Tibial nerve (tissue), 4 donors: ENCODE measurements at regions not wholly inside any gene's neighbourhood (a gene's known extent, or its start where the extent isn't known, plus 50 kb on each side); places are given as distances from the start of the nearest gene placed in this dataset.

Source experiments
- DNase-seq, 2 donors: peaks; one replicate each; pipeline ENCODE4 v3.0.0-alpha.2; 2019; ENCODE audit warnings: low spot score in 2 of 2
- H3K27ac ChIP-seq, 4 donors: fragments of 200-600 bp; sonication (generic) in 3 of 4; one replicate each; pipeline ENCODE4 v1.5.1; 2017 to 2019; ENCODE audit warnings: mild to moderate bottlenecking in 1 of 4
- H3K27me3 ChIP-seq, 2 donors: fragments of 200-600 bp; sonication (generic) in 1 of 2; one replicate each; pipeline versions ENCODE4 v1.5.1 to v1.6.0; 2017 to 2019
- H3K36me3 ChIP-seq, 3 donors: fragments of 200-600 bp; sonication (generic); one replicate each; pipeline ENCODE4 v1.5.1; 2018 to 2019
- H3K4me1 ChIP-seq, 4 donors: fragments of 200-600 bp; sonication (generic) in 3 of 4; one replicate each; pipeline ENCODE4 v1.5.1; 2017 to 2019
- H3K4me3 ChIP-seq, 4 donors: fragments of 200-600 bp; sonication (generic) in 3 of 4; one replicate each; pipeline ENCODE4 v1.5.1; 2017 to 2019; ENCODE audit warnings: mild to moderate bottlenecking in 1 of 4, moderate library complexity in 1 of 4
- H3K9me3 ChIP-seq, 4 donors: fragments of 200-600 bp; sonication (generic) in 3 of 4; one replicate each; pipeline ENCODE4 v1.5.1; 2017 to 2019
- EP300 ChIP-seq, 2 donors: sonication (generic); formaldehyde crosslinking; IDR thresholded peaks; one replicate each; pipeline ENCODE4 v1.6.1; 2017; ENCODE audit warnings: antibody characterized with exemption in 2 of 2, mild to moderate bottlenecking in 1 of 2
- POLR2A ChIP-seq, 2 donors: fragments of 450-650 bp; IDR thresholded peaks; one replicate each; pipeline ENCODE4 v1.6.1; 2017; ENCODE audit warnings: antibody characterized with exemption in 2 of 2, mild to moderate bottlenecking in 2 of 2, moderate library complexity in 2 of 2
- WGBS, 2 donors: methylation state at CpG; one replicate each; pipeline ENCODE4 v1.1.5; 2018; 5-methylcytosine and 5-hydroxymethylcytosine counted together
- TF ChIP-seq, protein P1 (sequence below), 5 experiments: fragments of 200-600 bp in 3 of 5; fragments of 450-650 bp in 2 of 5; sonication (generic) in 3 of 5; IDR thresholded peaks; one replicate each; pipeline ENCODE4 v1.5.1; 2016 to 2019; ENCODE audit warnings: antibody characterized with exemption in 5 of 5, mild to moderate bottlenecking in 3 of 5, moderate library complexity in 2 of 5

DNA sequence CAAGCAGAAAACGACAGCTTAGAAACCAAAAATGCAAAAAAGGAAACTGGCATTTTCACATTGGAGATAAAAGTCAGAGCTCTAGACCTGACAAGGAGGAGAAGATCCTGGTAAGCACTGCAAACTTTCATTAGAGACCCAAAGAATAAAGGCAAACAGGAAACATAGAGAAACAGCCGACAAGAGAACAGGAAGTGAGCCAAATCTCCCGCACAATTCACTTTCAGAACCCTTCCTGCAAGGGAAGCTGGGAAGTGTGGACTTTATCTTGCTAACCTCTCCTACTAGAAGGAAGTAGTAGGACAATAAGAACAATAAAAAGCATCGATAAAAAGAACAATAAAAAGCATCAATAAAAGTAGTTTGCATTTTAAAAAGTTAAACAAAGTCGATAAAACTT is 417.8 kb upstream of the SPHKAP start:
- Histone ChIP-seq H3K27me3 (no peaks in the 10 kb centered on the region), H3K9me3 (no peaks in the 10 kb centered on the region), H3K36me3 (no peaks in the 10 kb centered on the region), H3K27ac (no peak overlapping the region), H3K4me1 (no peaks in the 10 kb centered on the region), H3K4me3 (no peak overlapping the region)
- 56 to 59% methylated on average over 5 of the region's 5 CpGs for WGBS, 2 donors
- no peak for DNase-seq
- TF ChIP-seq, protein P1, sequence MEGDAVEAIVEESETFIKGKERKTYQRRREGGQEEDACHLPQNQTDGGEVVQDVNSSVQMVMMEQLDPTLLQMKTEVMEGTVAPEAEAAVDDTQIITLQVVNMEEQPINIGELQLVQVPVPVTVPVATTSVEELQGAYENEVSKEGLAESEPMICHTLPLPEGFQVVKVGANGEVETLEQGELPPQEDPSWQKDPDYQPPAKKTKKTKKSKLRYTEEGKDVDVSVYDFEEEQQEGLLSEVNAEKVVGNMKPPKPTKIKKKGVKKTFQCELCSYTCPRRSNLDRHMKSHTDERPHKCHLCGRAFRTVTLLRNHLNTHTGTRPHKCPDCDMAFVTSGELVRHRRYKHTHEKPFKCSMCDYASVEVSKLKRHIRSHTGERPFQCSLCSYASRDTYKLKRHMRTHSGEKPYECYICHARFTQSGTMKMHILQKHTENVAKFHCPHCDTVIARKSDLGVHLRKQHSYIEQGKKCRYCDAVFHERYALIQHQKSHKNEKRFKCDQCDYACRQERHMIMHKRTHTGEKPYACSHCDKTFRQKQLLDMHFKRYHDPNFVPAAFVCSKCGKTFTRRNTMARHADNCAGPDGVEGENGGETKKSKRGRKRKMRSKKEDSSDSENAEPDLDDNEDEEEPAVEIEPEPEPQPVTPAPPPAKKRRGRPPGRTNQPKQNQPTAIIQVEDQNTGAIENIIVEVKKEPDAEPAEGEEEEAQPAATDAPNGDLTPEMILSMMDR (IDR thresholded peaks at IDR 0.05), result no peak
- TF ChIP-seq POLR2A (IDR thresholded peaks at IDR 0.05) (no peak), EP300 (IDR thresholded peaks at IDR 0.05) (no peak)

DNA sequence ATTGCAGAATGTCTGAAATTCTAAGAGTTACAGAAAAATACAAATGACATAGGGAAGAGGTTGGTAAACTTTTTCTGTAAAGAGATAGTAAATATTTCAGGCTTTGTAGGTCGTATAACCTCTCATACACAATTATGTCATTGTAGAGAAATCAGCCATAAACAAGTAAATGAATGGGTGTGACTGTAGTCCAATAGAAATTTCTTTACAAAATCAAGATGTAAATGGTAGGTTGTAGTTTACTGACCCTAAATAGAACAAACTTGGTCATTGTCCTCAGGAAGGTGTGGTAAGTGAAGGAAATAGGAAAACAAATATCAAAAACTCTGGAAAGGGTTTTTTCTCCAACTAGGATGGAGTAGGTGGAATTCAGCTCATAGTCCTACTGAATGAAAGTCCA is 415.5 kb upstream of the SPHKAP start:
- no peaks in the 10 kb centered on the region for H3K4me1 ChIP-seq
- no peak overlapping the region for H3K4me3 ChIP-seq
- H3K27me3 ChIP-seq, result no peaks in the 10 kb centered on the region
- no peak overlapping the region for H3K27ac ChIP-seq
- H3K36me3 ChIP-seq, result no peaks in the 10 kb centered on the region
- TF ChIP-seq, protein P1 (IDR thresholded peaks at IDR 0.05), result no peak
- TF ChIP-seq EP300 (IDR thresholded peaks at IDR 0.05) (no peak), POLR2A (IDR thresholded peaks at IDR 0.05) (no peak)
- no peaks in the 10 kb centered on the region for H3K9me3 ChIP-seq
- 0 to 2% methylated on average over 1 of the region's 1 CpG for WGBS, 2 donors
- DNase-seq, result no peak

DNA sequence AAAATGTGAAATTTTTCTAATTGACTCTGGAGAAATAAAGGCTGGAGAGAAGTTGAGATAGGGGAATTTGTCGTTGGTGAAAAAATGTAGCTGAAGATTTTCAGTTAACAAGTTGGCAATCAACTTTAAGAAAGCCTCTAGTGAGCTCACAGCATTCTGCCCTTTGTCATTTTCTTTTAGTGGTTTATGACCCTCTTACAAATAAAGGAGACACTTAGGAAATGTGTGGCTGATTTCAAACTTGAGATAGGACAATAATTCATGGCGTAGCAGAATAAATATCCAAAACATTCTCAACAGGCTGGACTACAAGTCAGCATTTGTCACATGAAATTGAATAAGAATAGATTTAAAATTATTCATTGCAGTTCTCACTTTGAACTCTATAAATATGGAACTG is 412.5 kb upstream of the SPHKAP start:
- 35 to 47% methylated on average over 2 of the region's 2 CpGs for WGBS, 2 donors
- no peaks in the 10 kb centered on the region for H3K27me3 ChIP-seq
- H3K27ac ChIP-seq, result no peak overlapping the region
- H3K4me3 ChIP-seq, result no peak overlapping the region
- H3K9me3 ChIP-seq, result no peaks in the 10 kb centered on the region
- no peaks in the 10 kb centered on the region for H3K4me1 ChIP-seq
- TF ChIP-seq, protein P1 (IDR thresholded peaks at IDR 0.05), result no peak
- TF ChIP-seq POLR2A (IDR thresholded peaks at IDR 0.05) (no peak), EP300 (IDR thresholded peaks at IDR 0.05) (no peak)
- no peak for DNase-seq
- H3K36me3 ChIP-seq, result no peaks in the 10 kb centered on the region

DNA sequence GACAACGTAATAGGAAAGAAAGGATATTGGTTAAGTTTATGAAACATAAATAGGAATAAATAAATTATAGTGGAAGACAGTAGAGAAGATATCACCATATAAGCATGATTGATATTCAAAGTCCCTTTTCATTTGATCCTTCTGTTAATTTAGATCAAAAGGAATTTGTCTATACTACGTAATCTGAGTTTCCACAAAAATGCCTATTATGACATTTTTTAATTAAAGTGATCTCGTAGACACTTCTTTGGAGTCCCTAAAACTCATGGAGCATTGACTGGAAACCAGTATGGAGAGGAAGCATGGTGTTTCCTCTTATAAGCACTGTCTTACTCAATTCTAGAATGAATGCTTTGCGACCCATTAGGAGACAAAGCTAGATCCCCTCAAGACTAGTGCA is 411.4 kb upstream of the SPHKAP start:
- no peak overlapping the region for H3K27ac ChIP-seq
- no peaks in the 10 kb centered on the region for H3K27me3 ChIP-seq
- no peaks in the 10 kb centered on the region for H3K9me3 ChIP-seq
- H3K4me1 ChIP-seq, result no peaks in the 10 kb centered on the region
- no peak overlapping the region for H3K4me3 ChIP-seq
- WGBS, 2 donors, result 66 to 69% methylated on average over 4 of the region's 4 CpGs
- no peaks in the 10 kb centered on the region for H3K36me3 ChIP-seq
- DNase-seq, result no peak
- TF ChIP-seq, protein P1 (IDR thresholded peaks at IDR 0.05), result no peak
- no peak for TF ChIP-seq POLR2A (IDR thresholded peaks at IDR 0.05)
- TF ChIP-seq EP300 (IDR thresholded peaks at IDR 0.05), result no peak

DNA sequence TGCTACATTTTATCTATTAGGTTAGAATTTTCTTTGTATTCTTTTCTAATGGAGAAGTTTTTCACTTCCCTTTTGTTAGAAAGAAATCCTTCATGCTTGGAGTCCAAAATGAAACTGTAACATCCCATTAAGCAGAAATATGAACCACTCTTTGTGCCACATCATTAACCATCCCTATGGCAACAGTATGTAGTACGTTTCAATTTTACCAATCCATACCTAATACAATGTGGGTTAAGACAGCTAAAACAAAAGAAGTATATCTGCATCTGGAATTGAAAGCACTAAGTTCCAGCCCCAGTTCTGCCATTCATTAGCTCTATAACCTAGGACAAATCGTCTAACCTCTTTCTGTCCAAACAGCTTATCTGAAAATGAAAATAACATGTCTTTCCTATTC is 409.2 kb upstream of the SPHKAP start:
- Histone ChIP-seq H3K9me3 (no peaks in the 10 kb centered on the region), H3K36me3 (no peaks in the 10 kb centered on the region), H3K27ac (no peak overlapping the region), H3K4me3 (no peak overlapping the region), H3K27me3 (no peaks in the 10 kb centered on the region), H3K4me1 (no peaks in the 10 kb centered on the region)
- no peak for DNase-seq
- 74 to 88% methylated on average over 2 of the region's 2 CpGs for WGBS, 2 donors
- TF ChIP-seq POLR2A (IDR thresholded peaks at IDR 0.05) (no peak), EP300 (IDR thresholded peaks at IDR 0.05) (no peak)
- TF ChIP-seq, protein P1 (IDR thresholded peaks at IDR 0.05), result no peak
